ENCODE measurements at regions not wholly inside any gene's neighbourhood (a gene's known extent, or its start where the extent isn't known, plus 50 kb on each side); places are given as distances from the start of the nearest gene placed in this dataset.

DNA sequence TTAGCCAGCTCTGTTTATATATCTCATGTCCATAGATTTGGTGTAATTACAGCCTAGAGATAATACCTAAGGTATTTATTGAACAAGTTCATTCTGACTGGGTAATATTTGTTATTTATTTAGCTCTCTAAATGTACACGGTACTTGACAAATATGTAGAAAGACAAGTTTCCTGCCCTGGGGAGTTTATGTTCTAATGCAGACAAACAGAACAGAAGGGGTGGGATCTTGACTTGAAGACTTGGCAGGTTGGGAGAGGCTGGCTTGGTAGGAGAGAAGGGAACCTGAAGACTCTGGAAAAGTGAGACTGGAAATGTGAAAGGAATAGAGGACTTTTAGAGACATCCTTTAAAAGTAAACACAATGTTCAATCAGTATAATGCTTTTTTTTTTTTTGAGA lies 97.7 kb upstream of the CDK6 start:
- TF ChIP-seq, protein P1, sequence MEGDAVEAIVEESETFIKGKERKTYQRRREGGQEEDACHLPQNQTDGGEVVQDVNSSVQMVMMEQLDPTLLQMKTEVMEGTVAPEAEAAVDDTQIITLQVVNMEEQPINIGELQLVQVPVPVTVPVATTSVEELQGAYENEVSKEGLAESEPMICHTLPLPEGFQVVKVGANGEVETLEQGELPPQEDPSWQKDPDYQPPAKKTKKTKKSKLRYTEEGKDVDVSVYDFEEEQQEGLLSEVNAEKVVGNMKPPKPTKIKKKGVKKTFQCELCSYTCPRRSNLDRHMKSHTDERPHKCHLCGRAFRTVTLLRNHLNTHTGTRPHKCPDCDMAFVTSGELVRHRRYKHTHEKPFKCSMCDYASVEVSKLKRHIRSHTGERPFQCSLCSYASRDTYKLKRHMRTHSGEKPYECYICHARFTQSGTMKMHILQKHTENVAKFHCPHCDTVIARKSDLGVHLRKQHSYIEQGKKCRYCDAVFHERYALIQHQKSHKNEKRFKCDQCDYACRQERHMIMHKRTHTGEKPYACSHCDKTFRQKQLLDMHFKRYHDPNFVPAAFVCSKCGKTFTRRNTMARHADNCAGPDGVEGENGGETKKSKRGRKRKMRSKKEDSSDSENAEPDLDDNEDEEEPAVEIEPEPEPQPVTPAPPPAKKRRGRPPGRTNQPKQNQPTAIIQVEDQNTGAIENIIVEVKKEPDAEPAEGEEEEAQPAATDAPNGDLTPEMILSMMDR (conservative IDR thresholded peaks at IDR 0.05; ENCODE audit: low read length), result no peak
- TF ChIP-seq EZH2phosphoT487 (IDR thresholded peaks at IDR 0.05; ENCODE audit: borderline replicate concordance, low read depth, low read length), result no peak
